ENCODE measurements at regions not wholly inside any gene's neighbourhood (a gene's known extent, or its start where the extent isn't known, plus 50 kb on each side); places are given as distances from the start of the nearest gene placed in this dataset.

DNA sequence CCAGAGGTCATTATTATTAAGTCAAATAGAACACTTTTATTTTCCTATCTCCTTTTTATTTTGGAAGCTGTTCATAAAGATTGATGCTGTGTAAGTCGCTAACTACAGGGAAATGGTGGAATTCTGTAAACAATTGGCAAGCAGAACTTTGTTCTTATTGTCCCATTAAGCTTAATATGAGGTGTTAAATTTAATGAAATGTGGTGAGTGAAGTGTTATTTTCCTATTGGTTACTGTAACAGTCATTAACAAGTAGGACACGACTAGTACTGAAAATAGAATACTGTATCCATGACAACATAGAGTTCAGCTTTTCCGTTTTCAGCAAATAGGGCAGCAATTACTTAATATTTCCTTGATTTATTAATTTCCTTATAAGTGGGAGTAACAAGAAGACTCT lies 279.1 kb upstream of the ZEB2 start:
- H3K9me3 ChIP-seq, result no peaks in the 10 kb centered on the region
- TF ChIP-seq POLR2A (IDR thresholded peaks at IDR 0.05) (no peak), POLR2AphosphoS5 (IDR thresholded peaks at IDR 0.05) (no peak)
- TF ChIP-seq, protein P1, sequence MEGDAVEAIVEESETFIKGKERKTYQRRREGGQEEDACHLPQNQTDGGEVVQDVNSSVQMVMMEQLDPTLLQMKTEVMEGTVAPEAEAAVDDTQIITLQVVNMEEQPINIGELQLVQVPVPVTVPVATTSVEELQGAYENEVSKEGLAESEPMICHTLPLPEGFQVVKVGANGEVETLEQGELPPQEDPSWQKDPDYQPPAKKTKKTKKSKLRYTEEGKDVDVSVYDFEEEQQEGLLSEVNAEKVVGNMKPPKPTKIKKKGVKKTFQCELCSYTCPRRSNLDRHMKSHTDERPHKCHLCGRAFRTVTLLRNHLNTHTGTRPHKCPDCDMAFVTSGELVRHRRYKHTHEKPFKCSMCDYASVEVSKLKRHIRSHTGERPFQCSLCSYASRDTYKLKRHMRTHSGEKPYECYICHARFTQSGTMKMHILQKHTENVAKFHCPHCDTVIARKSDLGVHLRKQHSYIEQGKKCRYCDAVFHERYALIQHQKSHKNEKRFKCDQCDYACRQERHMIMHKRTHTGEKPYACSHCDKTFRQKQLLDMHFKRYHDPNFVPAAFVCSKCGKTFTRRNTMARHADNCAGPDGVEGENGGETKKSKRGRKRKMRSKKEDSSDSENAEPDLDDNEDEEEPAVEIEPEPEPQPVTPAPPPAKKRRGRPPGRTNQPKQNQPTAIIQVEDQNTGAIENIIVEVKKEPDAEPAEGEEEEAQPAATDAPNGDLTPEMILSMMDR (IDR thresholded peaks at IDR 0.05), result no peak
- no peaks in the 10 kb centered on the region for H3K36me3 ChIP-seq
- H3K27ac ChIP-seq, result no peak overlapping the region
- H3K4me1 ChIP-seq, result no peaks in the 10 kb centered on the region
- no peak for ATAC-seq
- WGBS, 2 donors (ENCODE audit: low coverage in 1 of 2), result 34 to 61% methylated on average over 3 of the region's 3 CpGs
- H3K27me3 ChIP-seq, result no peaks in the 10 kb centered on the region
- H3K4me3 ChIP-seq, result no peak overlapping the region

DNA sequence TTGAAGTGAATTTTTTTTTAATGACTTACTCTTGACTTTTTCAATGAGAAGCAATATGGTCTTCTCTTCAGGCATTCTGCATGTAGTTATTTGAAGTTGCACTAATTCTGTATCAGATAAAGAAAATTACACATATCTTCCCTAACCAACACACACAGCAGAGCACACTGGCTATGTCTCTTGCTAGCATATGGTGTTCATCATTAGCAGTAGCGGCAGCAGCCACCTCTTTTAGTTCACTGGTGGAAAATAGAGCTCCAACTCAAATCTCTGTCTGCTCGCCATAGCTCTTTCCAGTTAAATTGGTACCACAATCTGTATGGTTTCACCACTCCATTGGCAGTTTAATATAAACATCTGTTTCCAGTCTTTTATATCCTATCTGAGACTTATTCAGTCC lies 278.1 kb upstream of the ZEB2 start:
- no peak for TF ChIP-seq EP300 (IDR thresholded peaks at IDR 0.05)
- TF ChIP-seq, protein P1 (IDR thresholded peaks at IDR 0.05), result no peak
- TF ChIP-seq POLR2AphosphoS5 (IDR thresholded peaks at IDR 0.05), result no peak
- TF ChIP-seq POLR2A (IDR thresholded peaks at IDR 0.05), result no peak

DNA sequence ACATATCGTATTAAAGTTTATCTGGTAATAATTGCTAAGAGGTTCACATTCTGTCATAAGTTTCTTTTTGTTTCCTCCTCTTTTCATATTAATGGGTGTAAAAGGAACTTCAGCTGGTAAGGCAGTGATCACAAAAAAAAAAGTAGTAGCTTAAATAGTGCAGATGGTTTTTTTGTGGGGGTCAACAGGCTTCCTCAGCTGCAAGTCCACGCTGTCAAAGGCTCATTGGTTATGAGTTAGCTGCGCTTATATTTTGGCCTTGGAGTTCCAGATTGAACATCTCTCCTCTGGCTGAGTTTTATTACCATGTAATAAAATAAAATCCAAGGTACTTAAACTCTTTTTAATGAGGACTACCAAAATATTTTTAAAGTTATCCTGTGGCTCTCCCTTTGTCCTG lies 277.0 kb upstream of the ZEB2 start:
- no peak overlapping the region for H3K27ac ChIP-seq
- no peak for ATAC-seq
- WGBS, 2 donors (ENCODE audit: low coverage in 1 of 2), result 67 to 85% methylated on average over 3 of the region's 3 CpGs
- no peak overlapping the region for H3K4me3 ChIP-seq
- TF ChIP-seq, protein P1 (IDR thresholded peaks at IDR 0.05), result no peak
- TF ChIP-seq POLR2A (IDR thresholded peaks at IDR 0.05), result no peak
- TF ChIP-seq EP300 (IDR thresholded peaks at IDR 0.05), result no peak
- TF ChIP-seq POLR2AphosphoS5 (IDR thresholded peaks at IDR 0.05), result no peak
- no peaks in the 10 kb centered on the region for H3K27me3 ChIP-seq
- no peaks in the 10 kb centered on the region for H3K36me3 ChIP-seq
- H3K4me1 ChIP-seq, result no peaks in the 10 kb centered on the region
- no peaks in the 10 kb centered on the region for H3K9me3 ChIP-seq

More for the DNA sequence above, 278.1 kb upstream of the ZEB2 start:
- Histone ChIP-seq H3K36me3 (no peaks in the 10 kb centered on the region), H3K27ac (no peak overlapping the region), H3K4me3 (no peak overlapping the region), H3K4me1 (no peaks in the 10 kb centered on the region), H3K27me3 (no peaks in the 10 kb centered on the region), H3K9me3 (no peaks in the 10 kb centered on the region)
- 73 to 79% methylated on average over 2 of the region's 2 CpGs for WGBS, 2 donors (ENCODE audit: low coverage in 1 of 2)
- ATAC-seq, result no peak

GRCh38 chr2:144796164-144796563 lies 276.2 kb upstream of the ZEB2 start:
- Histone ChIP-seq H3K9me3 (no peaks in the 10 kb centered on the region), H3K4me3 (no peak overlapping the region), H3K4me1 (no peaks in the 10 kb centered on the region), H3K36me3 (no peaks in the 10 kb centered on the region), H3K27me3 (no peaks in the 10 kb centered on the region), H3K27ac (no peak overlapping the region)
- 15 to 43% methylated on average over 1 to 2 of the region's 2 CpGs for WGBS, 2 donors (ENCODE audit: low coverage in 1 of 2)
- ATAC-seq, result no peak
- no peak for TF ChIP-seq POLR2A (IDR thresholded peaks at IDR 0.05)
- no peak for TF ChIP-seq EP300 (IDR thresholded peaks at IDR 0.05)
- no peak for TF ChIP-seq POLR2AphosphoS5 (IDR thresholded peaks at IDR 0.05)
- TF ChIP-seq, protein P1 (IDR thresholded peaks at IDR 0.05), result no peak

GRCh38 chr2:144785253-144785652 lies 265.3 kb upstream of the ZEB2 start:
- Histone ChIP-seq H3K4me3 (no peak overlapping the region), H3K27ac (no peak overlapping the region), H3K4me1 (no peaks in the 10 kb centered on the region), H3K27me3 (no peaks in the 10 kb centered on the region), H3K36me3 (no peaks in the 10 kb centered on the region), H3K9me3 (no peaks in the 10 kb centered on the region)
- TF ChIP-seq POLR2AphosphoS5 (IDR thresholded peaks at IDR 0.05), result no peak
- no peak for TF ChIP-seq POLR2A (IDR thresholded peaks at IDR 0.05)
- no peak for TF ChIP-seq EP300 (IDR thresholded peaks at IDR 0.05)
- TF ChIP-seq, protein P1 (IDR thresholded peaks at IDR 0.05), result no peak
- ATAC-seq, result no peak
- 92% methylated on average over 2 of the region's 5 CpGs; no CpG with 5 or more reads in 1 of the 2 donors for WGBS, 2 donors (ENCODE audit: low coverage in 1 of 2)
